GM12873 (cell line): ENCODE measurements at regions not wholly inside any gene's neighbourhood (a gene's known extent, or its start where the extent isn't known, plus 50 kb on each side); places are given as distances from the start of the nearest gene placed in this dataset.

Experiments
- TF ChIP-seq, protein P1 (sequence below): IDR thresholded peaks from 2 replicates; pipeline ENCODE4 v1.5.1; 2012; ENCODE audit warnings: low read depth, mild to moderate bottlenecking, moderate library complexity, low read length, control low read depth; ENCODE audit not compliant: insufficient read depth; ENCODE audit errors: missing control alignments

DNA sequence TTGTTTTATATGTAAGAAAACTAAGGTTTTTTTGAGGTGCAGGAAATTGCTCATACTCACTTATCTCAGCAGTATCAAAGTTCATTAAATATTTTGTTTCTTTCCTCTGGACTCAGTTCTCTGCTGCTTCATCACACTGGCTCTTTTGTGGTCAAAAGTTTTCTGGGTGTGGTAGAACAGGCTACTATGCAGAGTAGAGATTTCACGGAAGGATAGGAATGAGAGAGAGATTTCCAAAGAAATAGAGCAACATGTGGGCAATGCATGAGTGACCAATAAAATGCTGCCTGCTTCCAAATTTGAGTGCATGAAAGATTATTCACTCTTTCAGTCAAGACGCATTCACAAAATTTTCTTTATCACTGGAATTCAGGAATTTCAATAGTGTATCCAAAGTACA, 577.3 kb upstream of the SEMA6D start:
- TF ChIP-seq, protein P1, sequence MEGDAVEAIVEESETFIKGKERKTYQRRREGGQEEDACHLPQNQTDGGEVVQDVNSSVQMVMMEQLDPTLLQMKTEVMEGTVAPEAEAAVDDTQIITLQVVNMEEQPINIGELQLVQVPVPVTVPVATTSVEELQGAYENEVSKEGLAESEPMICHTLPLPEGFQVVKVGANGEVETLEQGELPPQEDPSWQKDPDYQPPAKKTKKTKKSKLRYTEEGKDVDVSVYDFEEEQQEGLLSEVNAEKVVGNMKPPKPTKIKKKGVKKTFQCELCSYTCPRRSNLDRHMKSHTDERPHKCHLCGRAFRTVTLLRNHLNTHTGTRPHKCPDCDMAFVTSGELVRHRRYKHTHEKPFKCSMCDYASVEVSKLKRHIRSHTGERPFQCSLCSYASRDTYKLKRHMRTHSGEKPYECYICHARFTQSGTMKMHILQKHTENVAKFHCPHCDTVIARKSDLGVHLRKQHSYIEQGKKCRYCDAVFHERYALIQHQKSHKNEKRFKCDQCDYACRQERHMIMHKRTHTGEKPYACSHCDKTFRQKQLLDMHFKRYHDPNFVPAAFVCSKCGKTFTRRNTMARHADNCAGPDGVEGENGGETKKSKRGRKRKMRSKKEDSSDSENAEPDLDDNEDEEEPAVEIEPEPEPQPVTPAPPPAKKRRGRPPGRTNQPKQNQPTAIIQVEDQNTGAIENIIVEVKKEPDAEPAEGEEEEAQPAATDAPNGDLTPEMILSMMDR, result no peak

DNA sequence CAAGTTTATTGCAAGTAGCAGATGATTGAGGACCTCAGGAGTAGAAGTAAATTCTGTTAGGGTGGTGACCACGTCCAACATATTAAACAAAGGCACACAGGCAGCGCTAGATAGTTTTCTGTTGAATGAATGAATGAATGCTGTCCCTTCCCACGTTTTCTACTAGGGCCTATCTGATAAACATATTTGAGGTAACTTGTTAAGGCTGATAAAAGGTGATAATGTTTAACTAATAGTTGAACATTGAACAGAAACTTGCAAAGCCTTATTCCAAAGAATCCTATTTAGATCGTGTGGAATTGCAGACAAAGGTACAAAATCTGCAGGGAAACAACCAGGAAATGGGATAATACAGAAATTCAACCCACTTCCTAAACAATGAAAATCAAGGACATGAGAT, 559.5 kb upstream of the SEMA6D start:
- TF ChIP-seq, protein P1, result no peak

DNA sequence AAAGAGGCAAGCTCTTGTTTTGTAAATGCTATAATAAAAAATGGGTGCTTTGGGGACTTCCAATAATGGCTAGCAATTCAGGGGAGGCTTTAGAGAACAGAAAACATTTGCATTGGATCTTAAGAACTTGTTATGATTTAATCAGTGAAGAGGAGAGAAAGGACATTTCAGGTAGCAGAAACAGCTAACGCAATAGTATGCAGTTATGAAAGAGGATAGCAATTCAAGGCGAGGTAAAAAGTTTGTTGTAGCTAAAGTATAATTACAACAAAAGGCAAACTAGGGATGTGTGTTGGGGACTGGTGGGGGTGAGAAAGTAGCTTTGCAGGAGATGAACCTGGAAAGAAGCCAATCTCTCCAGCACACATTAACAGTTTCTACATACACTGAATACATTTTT, 558.7 kb upstream of the SEMA6D start:
- TF ChIP-seq, protein P1, result no peak

DNA sequence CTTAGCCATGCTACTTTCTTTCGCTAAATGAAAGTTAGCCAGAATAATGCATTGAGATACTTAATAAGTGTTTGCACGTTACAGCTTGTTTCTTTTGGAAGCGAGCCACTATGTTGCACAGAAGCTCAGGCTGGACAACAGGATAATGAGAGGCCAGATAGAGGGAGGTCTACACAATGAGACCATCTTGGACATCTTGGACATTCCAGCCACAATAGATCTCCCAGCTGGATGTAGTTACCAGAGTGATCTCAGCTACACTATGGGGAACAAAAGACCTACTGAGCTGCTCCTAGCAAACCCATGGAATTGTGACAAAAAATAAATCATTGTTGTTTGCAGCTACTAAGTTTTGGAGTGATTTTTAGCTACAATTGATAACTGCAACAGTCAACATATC, 540.1 kb upstream of the SEMA6D start:
- TF ChIP-seq, protein P1, result no peak

DNA sequence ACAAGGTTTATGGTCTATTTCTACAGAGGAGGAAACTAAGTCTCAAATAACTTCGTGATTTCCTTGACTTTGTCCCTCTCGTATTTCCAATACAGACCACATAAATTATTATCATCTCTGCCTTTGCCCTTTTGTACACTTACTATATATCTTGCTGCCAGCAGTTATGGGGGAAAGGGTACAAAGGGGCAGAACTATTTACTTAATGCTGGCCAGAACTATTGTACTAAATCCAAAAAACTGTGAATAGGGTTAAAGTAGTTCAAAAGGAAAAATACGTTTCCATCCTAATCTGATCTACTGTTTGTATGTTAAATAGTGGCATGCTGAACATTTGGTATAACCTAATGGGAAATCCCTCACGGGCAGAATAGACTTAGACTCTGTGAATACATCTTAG, 537.3 kb upstream of the SEMA6D start:
- TF ChIP-seq, protein P1, result no peak

DNA sequence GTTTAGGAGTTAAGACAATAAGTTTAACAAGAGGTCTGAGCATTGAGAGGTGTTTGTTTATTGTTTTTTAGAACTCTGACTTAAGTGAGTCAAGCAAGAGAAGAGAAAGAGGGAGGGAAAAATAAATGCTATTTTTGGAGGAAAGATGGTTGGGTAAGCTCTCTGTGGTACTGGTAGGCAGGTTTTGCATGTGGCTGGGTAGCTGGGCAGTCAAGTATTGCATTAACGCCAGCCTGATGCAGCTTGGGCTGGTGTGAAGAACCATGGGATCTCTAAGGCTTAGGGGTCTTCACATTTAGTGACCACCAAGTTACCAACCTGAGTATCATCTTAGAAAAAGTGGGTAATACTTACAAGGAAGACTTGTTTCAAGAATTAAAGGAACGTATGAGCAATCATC, 534.5 kb upstream of the SEMA6D start:
- TF ChIP-seq, protein P1, result no peak

DNA sequence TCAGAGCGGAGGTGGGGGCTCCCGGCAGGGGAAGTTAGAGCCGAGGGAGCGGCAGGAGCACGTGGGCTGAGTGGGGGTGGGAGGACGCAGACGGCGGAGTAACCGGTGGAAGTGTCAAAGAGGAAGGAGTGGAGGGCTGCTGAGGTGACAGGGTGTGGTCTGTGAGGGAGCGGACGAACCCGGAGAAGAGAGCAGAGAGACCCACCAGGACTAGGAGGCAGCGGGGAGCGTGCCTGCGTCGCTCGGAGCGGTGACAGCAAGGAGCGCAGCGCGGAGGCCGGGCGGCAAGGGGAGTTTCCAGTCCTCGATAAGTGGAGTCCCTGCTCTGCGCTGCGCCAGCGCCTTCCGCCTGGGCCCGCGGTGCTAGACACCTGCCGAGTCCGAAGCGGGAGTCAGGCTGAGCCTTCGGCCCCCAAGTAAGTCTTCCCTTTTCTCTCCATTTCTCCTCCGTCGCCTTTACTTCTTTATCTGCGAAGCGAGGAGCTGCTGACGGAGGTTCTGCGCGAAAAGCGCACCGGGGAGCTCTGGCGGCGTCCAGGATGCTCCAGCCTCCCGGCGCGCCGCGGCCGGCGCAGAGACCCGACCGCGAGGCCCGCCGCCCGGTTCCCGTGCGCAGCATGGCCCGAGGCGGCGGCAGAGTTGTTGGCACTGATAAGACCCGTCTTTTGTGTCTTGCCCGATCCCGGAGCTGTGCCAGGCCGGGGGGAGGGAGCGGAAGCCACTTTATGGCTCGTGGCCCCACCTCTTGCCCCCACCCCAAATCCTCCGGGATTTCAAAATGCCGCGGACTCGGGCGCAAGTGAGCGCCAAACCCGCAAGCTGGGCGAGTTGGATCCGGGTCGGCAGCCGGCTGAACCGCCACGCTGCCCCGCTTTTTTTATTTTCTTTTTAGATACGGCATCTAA, 533.0 kb upstream of the SEMA6D start:
- TF ChIP-seq, protein P1, result no peak
